Panc1 (cell line): ENCODE measurements at regions not wholly inside any gene's neighbourhood (a gene's known extent, or its start where the extent isn't known, plus 50 kb on each side); places are given as distances from the start of the nearest gene placed in this dataset.

Experiments
- ATAC-seq: fragments of 200-7000 bp; cut with Tn5 transposase; 2 replicates; pipeline ENCODE4 v1.9.1; 2020; ENCODE audit warnings: mild to moderate bottlenecking, moderate library complexity
- BruUV-seq: library from RNA; stranded (reverse); fragments of 400-500 nt; replicated peaks from 2 replicates; lab custom pipeline; 2021; lab: Mats Ljungman, UMichigan
- CTCF ChIA-PET: fragments of 300-600 bp; sonication (Branson Sonifier 250); formaldehyde crosslinking; loops from one replicate; lab custom pipeline; 2022; ENCODE audit warnings: antibody characterized with exemption; lab: Charles Lee
- POLR2A ChIA-PET: fragments of 300-600 bp; sonication (Branson Sonifier 250); formaldehyde crosslinking; loops from one replicate; lab custom pipeline; 2022; ENCODE audit warnings: antibody characterized with exemption; lab: Charles Lee
- DNase-seq: peaks from one replicate; pipeline ENCODE4 v3.0.0-alpha.2; 2010; ENCODE audit warnings: low read depth, low spot score
- H3K27ac ChIP-seq: 2 replicates; pipeline ENCODE4 v1.5.1; 2011; ENCODE audit warnings: mild to moderate bottlenecking, low read length, inconsistent platforms
- H3K27me3 ChIP-seq: fragments of 200-500 bp; sonication (Bioruptor generic); 2 replicates; pipeline ENCODE4 v1.6.0; 2014; ENCODE audit warnings: low read length, inconsistent platforms; ENCODE audit not compliant: control insufficient read depth, insufficient read depth
- H3K36me3 ChIP-seq: fragments of 200-500 bp; sonication (Bioruptor generic); 2 replicates; pipeline ENCODE4 v1.5.1; 2014; ENCODE audit warnings: inconsistent platforms, mild to moderate bottlenecking, low read length, moderate library complexity; ENCODE audit not compliant: control insufficient read depth, insufficient read depth
- H3K4me1 ChIP-seq: 2 replicates; pipeline ENCODE4 v1.5.1; 2011; ENCODE audit warnings: inconsistent platforms, mild to moderate bottlenecking, low read length, moderate library complexity; ENCODE audit not compliant: control insufficient read depth, insufficient read depth
- H3K4me3 ChIP-seq, 2 experiments: 2 replicates each; pipeline ENCODE4 v1.5.1; 2011 to 2012; ENCODE audit warnings: low read depth in 2 of 2, low read length in 2 of 2, mild to moderate bottlenecking in 2 of 2, inconsistent platforms in 1 of 2, moderate library complexity in 1 of 2
- H3K9me3 ChIP-seq: fragments of 200-500 bp; sonication (Bioruptor generic); 2 replicates; pipeline ENCODE4 v1.5.1; 2014; ENCODE audit warnings: low read depth, mild to moderate bottlenecking, inconsistent platforms, low read length, moderate library complexity; ENCODE audit not compliant: control insufficient read depth, insufficient read depth
- CTCF ChIP-seq: fragments of 450-650 bp; IDR thresholded peaks from 2 replicates; pipeline ENCODE4 v1.5.1; 2017; ENCODE audit warnings: mild to moderate bottlenecking
- POLR2AphosphoS5 ChIP-seq: IDR thresholded peaks from 2 replicates; pipeline ENCODE4 v1.6.1; 2012; ENCODE audit warnings: mild to moderate bottlenecking, low read depth, low read length, moderate library complexity
- REST ChIP-seq, 2 experiments: IDR thresholded peaks; 2 replicates each; pipeline ENCODE4 v1.6.1; 2011 to 2012; ENCODE audit warnings: low read depth in 2 of 2, control low read depth in 1 of 2, low read length in 1 of 2, mild to moderate bottlenecking in 1 of 2, moderate library complexity in 1 of 2; ENCODE audit not compliant: insufficient read depth in 1 of 2
- SIN3A ChIP-seq: IDR thresholded peaks from 2 replicates; pipeline ENCODE4 v1.6.1; 2012; ENCODE audit warnings: low read depth, mild to moderate bottlenecking, low read length, moderate library complexity, borderline replicate concordance; ENCODE audit not compliant: insufficient read depth
- TCF7L2 ChIP-seq: IDR thresholded peaks from 2 replicates; pipeline ENCODE4 v1.6.1; 2011; ENCODE audit warnings: mild to moderate bottlenecking, low read depth, low read length, inconsistent platforms
- in situ Hi-C: cut with HindIII; loops from 2 replicates; pipeline ENCODE4 v1.10.0; 2016; ENCODE audit warnings: low sequenced_read_pairs, low pct_unique_long_range_greater_than_20kb
- intact Hi-C: fragments of 100-400 bp; cut with micrococcal nuclease; formaldehyde crosslinking; loops from one replicate; pipeline ENCODE4 v1.10.0; 2022; ENCODE audit not compliant: unreplicated experiment

GRCh38 chrX:39911278-39911897 is 186.4 kb downstream of the BCOR start:
- TF ChIP-seq POLR2AphosphoS5, result no peak
- TF ChIP-seq CTCF, result no peak
- TF ChIP-seq TCF7L2, result no peak
- no peak for TF ChIP-seq REST (IDR thresholded peaks at IDR 0.05; ENCODE audit: insufficient read depth in 1 of 2, low read depth in 2 of 2, low read length in 1 of 2)
- no peak for TF ChIP-seq SIN3A
- no peaks in the 10 kb centered on the region; the same call in 1 of the 2 replicates for H3K4me1 ChIP-seq
- H3K36me3 ChIP-seq, result no peaks in the 10 kb centered on the region
- ATAC-seq, result no peak
- no TSS peak for BruUV-seq
- no peak overlapping the region for H3K4me3 ChIP-seq
- intact Hi-C loops, result no loop called here
- no peaks in the 10 kb centered on the region for H3K27me3 ChIP-seq
- no peak overlapping the region for H3K27ac ChIP-seq
- no peaks in the 10 kb centered on the region for H3K9me3 ChIP-seq
- CTCF ChIA-PET, result no interaction called here
- in situ Hi-C loops, result no loop called here
- POLR2A ChIA-PET, result no interaction called here
- no peak for DNase-seq

GRCh38 chrX:39912126-39912525 is 185.6 kb downstream of the BCOR start:
- TF ChIP-seq REST (IDR thresholded peaks at IDR 0.05; ENCODE audit: insufficient read depth in 1 of 2, low read depth in 2 of 2, low read length in 1 of 2), result no peak
- TF ChIP-seq POLR2AphosphoS5, result no peak
- no peak for TF ChIP-seq SIN3A
- TF ChIP-seq CTCF, result no peak
- H3K36me3 ChIP-seq, result no peaks in the 10 kb centered on the region
- POLR2A ChIA-PET, result interaction anchor here (0.6 kb wide), 1 partner anchor 41 kb away, joined by 25 read pairs; no protein-coding TSS in a partner anchor
- ATAC-seq, result no peak
- H3K9me3 ChIP-seq, result no peaks in the 10 kb centered on the region
- DNase-seq, result no peak
- in situ Hi-C loops, result no loop called here
- no peaks in the 10 kb centered on the region for H3K27me3 ChIP-seq
- no TSS peak for BruUV-seq
- H3K27ac ChIP-seq, result no peak overlapping the region
- CTCF ChIA-PET, result no interaction called here
- intact Hi-C loops, result no loop called here
- H3K4me1 ChIP-seq, result no peaks in the 10 kb centered on the region; the same call in 1 of the 2 replicates
- no peak overlapping the region for H3K4me3 ChIP-seq
